Pancreas (tissue), 10 donors: ENCODE measurements at regions not wholly inside any gene's neighbourhood (a gene's known extent, or its start where the extent isn't known, plus 50 kb on each side); places are given as distances from the start of the nearest gene placed in this dataset.
"Not testable (repeated sequence)": the region's sequence is repeated elsewhere in the genome, so short reads cannot be mapped to it uniquely, and the experiment has no call there.

Source experiments
- ATAC-seq, 4 donors: fragments of 200-7000 bp; cut with Tn5 transposase; one replicate each; pipeline versions ENCODE4 v1.8.0 to v1.9.1; 2020; ENCODE audit warnings: mild to moderate bottlenecking in 4 of 4, moderate library complexity in 4 of 4
- DNase-seq, 6 donors: peaks; one replicate each; pipeline ENCODE4 v3.0.0-alpha.2; 2020
- FAIRE-seq: peaks from 2 replicates; lab custom pipeline; 2012; peaks lifted over from hg19 to GRCh38; lab: Jason Lieb, UNC
- H3K27ac ChIP-seq, 4 donors: fragments of 200-600 bp; sonication (generic); 1 replicate in 3 of 4; 2 replicates in 1 of 4; pipeline versions ENCODE4 v1.5.0 to v1.8.0; 2020
- H3K27me3 ChIP-seq, 4 donors: fragments of 200-600 bp; one replicate each; pipeline ENCODE4 v1.8.0; 2021
- H3K36me3 ChIP-seq, 3 donors: fragments of 200-600 bp; sonication (generic) in 1 of 3; one replicate each; pipeline versions ENCODE4 v1.5.0 to v1.8.0; 2020 to 2021
- H3K4me1 ChIP-seq, 3 donors: fragments of 200-600 bp; one replicate each; pipeline ENCODE4 v1.8.0; 2021
- H3K4me3 ChIP-seq, 4 donors: fragments of 200-600 bp; sonication (generic) in 2 of 4; one replicate each; pipeline versions ENCODE4 v1.5.0 to v1.8.0; 2020 to 2021
- H3K9me3 ChIP-seq, 4 donors: fragments of 200-600 bp; one replicate each; pipeline ENCODE4 v1.8.0; 2021
- CTCF ChIP-seq, 4 donors: fragments of 200-600 bp; sonication (generic) in 3 of 4; IDR thresholded peaks; one replicate each; pipeline versions ENCODE4 v1.5.0 to v1.8.0; 2021; ENCODE audit warnings: antibody characterized with exemption in 4 of 4
- WGBS, 2 donors: extraction: QIAGEN DNeasy Blood & Tissue Kit; methylation state at CpG; one replicate each; pipeline ENCODE4 v1.1.7; 2013; 5-methylcytosine and 5-hydroxymethylcytosine counted together
- intact Hi-C, 3 donors: fragments of 100-400 bp; cut with DNase I; formaldehyde crosslinking; loops; one replicate each; pipeline versions ENCODE4 v1.11.1 to v1.14.2; 2022
- donor health status: healthy with polysubstance abuse.
- donor health status: DM: no; HTN: no; CAD: no; lungs with moderate emphysema.
- donor health status: DM: no; HTN: no; CAD: no.
- donor health status: control.
- donor health status: control.
- donor health status: Bipolar disorder and iron deficiency.
- donor health status: DM: yes; HTN: yes; CAD: no.
- donor health status: DM: no; HTN: no; CAD: no.
- donor health status: DM: no; HTN: no; CAD: no.
- donor health status: DM: yes; HTN: yes; CAD: no.

- Histone ChIP-seq H3K4me3 (no peak overlapping the region), H3K9me3 (no peaks in the 10 kb centered on the region), H3K36me3 (no peaks in the 10 kb centered on the region), H3K27ac (no peak overlapping the region), H3K4me1 (no peaks in the 10 kb centered on the region), H3K27me3 (no peaks in the 10 kb centered on the region)
- peak; percentile 66 to 96 (median 82) for DNase-seq
- WGBS, 2 donors = 37% methylated on average over 11 of the region's 11 CpGs
- ATAC-seq = peak; percentile 83 to 97 (median 94)
- TF ChIP-seq CTCF (IDR thresholded peaks at IDR 0.05) = peak; percentile 41 to 69 (median 64)
- intact Hi-C loops = no loop called here
- no peak for FAIRE-seq
Observed at GRCh38 chr15:62254137-62254934, 89.3 kb upstream of the C2CD4B start.

- H3K27me3 ChIP-seq, ATAC-seq, H3K27ac ChIP-seq, H3K9me3 ChIP-seq, intact Hi-C loops, H3K4me1 ChIP-seq, FAIRE-seq, H3K36me3 ChIP-seq, DNase-seq, H3K4me3 ChIP-seq: not testable (repeated sequence)
- 89 to 95% methylated on average over 2 of the region's 2 CpGs for WGBS, 2 donors
Observed at GRCh38 chr15:62256430-62256829, 91.3 kb upstream of the C2CD4B start.

- 94 to 96% methylated on average over 5 of the region's 5 CpGs for WGBS, 2 donors
- DNase-seq (no peak), FAIRE-seq (no peak), ATAC-seq (no peak)
- H3K36me3 ChIP-seq = no peaks in the 10 kb centered on the region
- no peaks in the 10 kb centered on the region for H3K9me3 ChIP-seq
- no peaks in the 10 kb centered on the region for H3K4me1 ChIP-seq
- no peak overlapping the region for H3K4me3 ChIP-seq
- H3K27me3 ChIP-seq = no peaks in the 10 kb centered on the region
- no peak for TF ChIP-seq CTCF (IDR thresholded peaks at IDR 0.05)
- H3K27ac ChIP-seq = no peak overlapping the region
- intact Hi-C loops = no loop called here
Observed at GRCh38 chr15:62257996-62258521, 93.0 kb upstream of the C2CD4B start.

- DNase-seq = no peak
- no peak for TF ChIP-seq CTCF (IDR thresholded peaks at IDR 0.05)
- no peak for ATAC-seq
- Histone ChIP-seq H3K27me3 (no peaks in the 10 kb centered on the region), H3K36me3 (no peaks in the 10 kb centered on the region), H3K4me3 (no peak overlapping the region), H3K27ac (no peak overlapping the region), H3K9me3 (no peaks in the 10 kb centered on the region), H3K4me1 (no peaks in the 10 kb centered on the region)
- no peak for FAIRE-seq
- intact Hi-C loops = no loop called here
- WGBS, 2 donors = 91 to 93% methylated on average over 7 of the region's 7 CpGs
Observed at GRCh38 chr15:62262305-62262941, 97.3 kb upstream of the C2CD4B start.

GRCh38 chr15:62264196-62264595, 99.1 kb upstream of the C2CD4B start:
- H3K36me3 ChIP-seq = no peaks in the 10 kb centered on the region

More at GRCh38 chr15:62264196-62264595, 99.1 kb upstream of the C2CD4B start:
- DNase-seq (no peak), FAIRE-seq (no peak), ATAC-seq (no peak)
- no peaks in the 10 kb centered on the region for H3K9me3 ChIP-seq
- no peak for TF ChIP-seq CTCF (IDR thresholded peaks at IDR 0.05)
- no peak overlapping the region for H3K4me3 ChIP-seq
- no peak overlapping the region for H3K27ac ChIP-seq
- no peaks in the 10 kb centered on the region for H3K27me3 ChIP-seq
- intact Hi-C loops = no loop called here
- H3K4me1 ChIP-seq = no peaks in the 10 kb centered on the region
